Adrenal gland (tissue), 5 donors: ENCODE measurements at regions not wholly inside any gene's neighbourhood (a gene's known extent, or its start where the extent isn't known, plus 50 kb on each side); places are given as distances from the start of the nearest gene placed in this dataset.

Source experiments
- CTCF ChIP-seq, 6 experiments: fragments of 450-650 bp in 4 of 6; fragments of 200-600 bp in 2 of 6; sonication (generic) in 1 of 6; IDR thresholded peaks; 1 replicate in 5 of 6; 2 replicates in 1 of 6; pipeline versions ENCODE4 v1.5.1 to v1.8.0; 2016 to 2021; ENCODE audit warnings: antibody characterized with exemption in 6 of 6, mild to moderate bottlenecking in 2 of 6, moderate library complexity in 1 of 6
- POLR2A ChIP-seq, 2 donors: fragments of 450-650 bp; IDR thresholded peaks; one replicate each; pipeline ENCODE4 v1.6.1; 2017; ENCODE audit warnings: antibody characterized with exemption in 2 of 2, mild to moderate bottlenecking in 2 of 2, moderate library complexity in 1 of 2
- donor health status: DM: no; HTN: no; CAD: no.

DNA sequence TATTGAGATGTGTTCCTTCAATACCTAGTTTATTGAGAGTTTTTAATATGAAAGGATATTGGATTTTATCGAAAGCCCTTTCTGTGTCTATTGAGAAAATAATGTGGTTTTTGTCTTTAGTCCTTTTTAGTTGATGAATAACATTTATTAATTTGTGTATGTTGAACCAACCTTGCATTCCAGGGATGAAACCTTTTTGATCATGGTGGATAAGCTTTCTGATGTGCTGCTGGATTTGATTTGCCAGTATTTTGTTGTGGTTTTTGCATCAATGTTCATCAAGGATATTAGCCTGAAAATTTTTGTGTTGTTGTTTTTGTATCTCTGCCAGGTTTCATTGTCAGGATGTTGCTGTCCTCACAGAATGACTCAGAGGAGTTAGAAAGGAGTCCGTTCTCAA lies 1710.4 kb downstream of the SUCLG1 start:
- TF ChIP-seq CTCF (IDR thresholded peaks at IDR 0.05) (no peak), POLR2A (IDR thresholded peaks at IDR 0.05) (no peak)
